ENCODE measurements at regions not wholly inside any gene's neighbourhood (a gene's known extent, or its start where the extent isn't known, plus 50 kb on each side); places are given as distances from the start of the nearest gene placed in this dataset.
"Not testable (repeated sequence)": the region's sequence is repeated elsewhere in the genome, so short reads cannot be mapped to it uniquely, and the experiment has no call there.

DNA sequence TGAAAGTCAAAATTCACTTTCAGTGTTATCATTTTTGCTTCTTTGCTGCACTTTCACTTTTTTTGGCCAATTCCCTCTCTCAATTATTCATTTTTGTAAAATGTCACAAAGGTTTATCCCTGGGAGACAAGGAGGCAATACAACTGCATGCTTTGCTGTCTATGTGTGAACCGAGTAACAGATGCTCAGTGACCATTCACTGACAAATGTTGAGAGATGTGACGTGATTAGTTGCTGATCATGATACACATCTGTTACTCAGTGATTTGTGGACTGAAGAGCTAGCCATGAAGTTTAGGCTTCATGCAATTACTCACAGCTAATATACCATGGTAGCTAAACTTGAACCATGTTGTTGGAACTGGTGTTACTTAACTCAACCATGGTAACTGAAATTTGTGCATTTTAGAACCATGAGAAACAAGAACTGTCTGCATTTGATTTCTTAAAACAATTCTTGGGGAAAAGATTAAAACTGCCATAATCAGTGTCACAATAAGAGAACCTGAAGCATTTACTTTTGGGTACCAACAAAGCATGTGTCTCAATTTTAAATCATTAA lies 86.8 kb upstream of the BTG1 start:
- TF ChIP-seq, protein P1, sequence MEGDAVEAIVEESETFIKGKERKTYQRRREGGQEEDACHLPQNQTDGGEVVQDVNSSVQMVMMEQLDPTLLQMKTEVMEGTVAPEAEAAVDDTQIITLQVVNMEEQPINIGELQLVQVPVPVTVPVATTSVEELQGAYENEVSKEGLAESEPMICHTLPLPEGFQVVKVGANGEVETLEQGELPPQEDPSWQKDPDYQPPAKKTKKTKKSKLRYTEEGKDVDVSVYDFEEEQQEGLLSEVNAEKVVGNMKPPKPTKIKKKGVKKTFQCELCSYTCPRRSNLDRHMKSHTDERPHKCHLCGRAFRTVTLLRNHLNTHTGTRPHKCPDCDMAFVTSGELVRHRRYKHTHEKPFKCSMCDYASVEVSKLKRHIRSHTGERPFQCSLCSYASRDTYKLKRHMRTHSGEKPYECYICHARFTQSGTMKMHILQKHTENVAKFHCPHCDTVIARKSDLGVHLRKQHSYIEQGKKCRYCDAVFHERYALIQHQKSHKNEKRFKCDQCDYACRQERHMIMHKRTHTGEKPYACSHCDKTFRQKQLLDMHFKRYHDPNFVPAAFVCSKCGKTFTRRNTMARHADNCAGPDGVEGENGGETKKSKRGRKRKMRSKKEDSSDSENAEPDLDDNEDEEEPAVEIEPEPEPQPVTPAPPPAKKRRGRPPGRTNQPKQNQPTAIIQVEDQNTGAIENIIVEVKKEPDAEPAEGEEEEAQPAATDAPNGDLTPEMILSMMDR (IDR thresholded peaks at IDR 0.05), result not testable (repeated sequence)
- TF ChIP-seq REST (IDR thresholded peaks at IDR 0.05; ENCODE audit: insufficient read depth in 1 of 2, low read depth in 2 of 2, low read length in 1 of 2); POLR2AphosphoS5 (IDR thresholded peaks at IDR 0.05; ENCODE audit: low read depth, low read length): not testable (repeated sequence)
